NCI-H1092 (cell line): ENCODE measurements at regions not wholly inside any gene's neighbourhood (a gene's known extent, or its start where the extent isn't known, plus 50 kb on each side); places are given as distances from the start of the nearest gene placed in this dataset.
"Not testable (repeated sequence)": the region's sequence is repeated elsewhere in the genome, so short reads cannot be mapped to it uniquely, and the experiment has no call there.

Experiments
- DNase-seq: peaks from one replicate; lab custom pipeline; 2025; lab: John Stamatoyannopoulos, UW

DNA sequence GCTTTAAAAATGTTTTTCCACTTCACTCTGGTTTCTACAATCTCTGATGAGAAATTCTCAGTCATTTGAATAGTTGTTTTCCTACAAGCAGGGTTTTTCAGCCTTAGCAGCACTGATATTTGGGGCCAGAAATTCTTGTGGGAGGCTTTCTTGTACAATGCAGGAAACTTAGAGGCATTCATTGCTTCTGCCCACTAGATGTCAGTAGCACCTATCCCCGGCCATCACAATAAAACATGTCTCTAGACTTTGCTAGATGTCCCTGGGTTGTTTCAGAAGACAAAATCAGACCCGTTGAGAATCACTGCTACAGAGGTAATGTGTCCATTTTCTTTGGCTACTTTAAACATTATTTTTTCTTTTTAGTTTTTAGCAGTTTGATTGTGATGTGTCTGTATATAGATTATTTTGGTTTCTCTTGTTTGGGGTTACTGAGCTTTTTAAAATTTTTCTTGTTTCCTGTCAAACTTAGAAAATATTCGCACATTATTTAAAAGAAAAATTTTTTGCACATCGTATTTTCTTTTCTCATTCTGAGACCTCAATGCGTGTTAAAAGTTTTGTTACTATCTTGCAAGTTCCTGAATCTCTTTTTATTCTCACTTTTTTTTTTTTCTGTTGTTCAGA, 60.8 kb upstream of the CCDC179 start:
- DNase-seq = peak; percentile 4

DNA sequence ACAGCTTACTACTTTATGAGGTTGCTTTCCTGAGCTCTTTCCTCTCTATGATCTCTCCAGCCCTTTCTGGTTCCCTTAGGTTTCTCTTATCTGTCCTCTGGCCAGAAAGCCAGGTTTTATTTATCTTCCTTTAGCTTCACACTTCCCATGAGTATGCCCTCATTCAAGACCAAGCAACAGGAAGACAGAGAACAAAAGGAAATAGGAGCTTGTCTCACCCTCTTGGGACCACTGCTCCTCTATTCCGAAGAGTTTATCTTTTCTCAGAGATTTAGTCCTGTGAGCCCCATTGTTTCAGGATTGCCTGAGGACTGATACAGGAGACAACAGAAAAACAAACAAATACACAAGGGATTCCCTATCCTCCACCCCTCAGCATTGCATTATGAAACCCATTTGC, 62.4 kb upstream of the CCDC179 start:
- DNase-seq = no peak

DNA sequence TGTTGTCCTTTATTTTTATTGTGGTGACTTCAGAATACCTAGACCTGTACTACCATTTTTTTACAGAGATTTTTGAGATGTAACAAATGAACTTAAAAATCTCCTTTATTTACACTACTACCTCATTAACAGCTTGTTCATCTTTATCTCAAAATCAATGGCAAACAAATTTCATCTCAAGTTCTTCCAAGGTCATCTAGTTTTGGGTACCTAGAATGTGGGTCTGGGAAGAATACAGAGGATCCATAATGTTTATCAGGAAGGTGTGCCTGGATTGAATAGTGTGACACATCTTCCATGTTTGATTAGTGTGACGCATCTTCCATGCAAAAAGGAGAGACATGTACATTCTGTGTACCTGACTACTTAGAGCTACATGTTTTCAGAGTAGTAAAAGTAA, 63.3 kb upstream of the CCDC179 start:
- DNase-seq = no peak

DNA sequence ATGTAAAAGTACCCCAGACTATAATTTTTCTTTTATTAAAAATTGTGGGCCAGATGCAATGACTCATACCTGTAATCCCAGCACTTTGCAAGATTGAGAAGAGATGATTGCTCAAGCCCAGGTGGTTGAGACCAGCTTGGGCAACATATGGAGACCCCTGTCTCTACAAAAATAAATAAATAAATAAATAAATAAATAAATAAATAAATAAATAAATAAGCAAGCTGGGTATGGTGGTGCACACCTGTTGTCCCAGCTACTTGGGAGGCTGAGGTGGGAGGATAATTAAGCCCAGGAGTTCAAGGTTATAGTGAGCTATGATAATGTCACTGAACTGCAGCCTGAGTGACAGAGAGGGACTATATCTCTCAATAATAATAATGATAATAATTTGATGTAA, 66.1 kb upstream of the CCDC179 start:
- DNase-seq = no peak

DNA sequence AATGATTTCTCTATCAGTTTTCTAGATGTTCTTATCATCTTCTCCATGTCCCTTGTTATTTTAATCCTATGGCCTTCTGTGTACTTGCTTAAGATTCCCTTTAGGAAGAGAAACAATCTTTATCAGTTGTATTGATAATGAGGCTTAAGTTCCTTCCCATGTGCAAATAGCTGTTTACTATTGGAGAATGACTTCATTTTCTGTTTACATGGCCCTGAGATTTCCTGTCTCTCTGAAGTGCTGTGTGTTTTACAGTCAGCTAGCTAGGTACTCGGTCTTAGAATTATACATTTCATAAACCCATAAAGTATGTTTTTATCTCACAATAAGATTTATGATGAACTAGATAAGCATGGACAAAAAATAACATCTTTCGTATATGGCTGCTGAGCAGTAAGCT, 67.5 kb upstream of the CCDC179 start:
- no peak for DNase-seq

DNA sequence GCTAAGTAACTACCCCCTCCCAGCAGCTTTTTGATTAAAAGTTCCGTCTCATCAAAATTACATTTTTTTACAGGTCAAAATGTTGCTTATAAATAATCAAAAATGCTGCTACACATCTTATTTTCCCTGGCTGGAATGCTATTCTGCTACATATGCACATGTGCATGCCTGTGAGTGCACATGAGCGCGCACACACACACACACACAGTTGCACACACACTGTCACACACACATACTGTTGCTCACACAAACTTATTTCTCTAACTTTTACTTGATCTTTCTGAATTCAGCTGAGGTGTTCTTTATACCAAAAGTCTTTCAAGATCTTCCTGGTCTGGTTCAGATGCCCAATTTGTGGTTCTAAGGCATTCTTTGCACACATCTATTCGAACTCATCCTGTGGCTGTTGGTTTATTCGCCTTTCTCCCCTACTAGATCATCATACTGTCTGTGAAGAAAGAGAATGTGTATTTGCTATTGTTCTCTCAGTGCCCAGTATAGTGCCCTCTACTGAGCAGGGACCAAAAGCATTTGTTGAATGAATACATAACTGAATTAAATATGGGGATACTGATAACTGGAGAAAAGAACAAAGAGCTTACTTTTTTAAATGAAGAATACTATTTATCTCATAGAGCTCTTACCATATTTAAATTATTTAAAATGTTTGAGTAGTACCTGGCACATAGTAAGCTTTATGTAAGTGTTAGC, 68.1 kb upstream of the CCDC179 start:
- DNase-seq = no peak

DNA sequence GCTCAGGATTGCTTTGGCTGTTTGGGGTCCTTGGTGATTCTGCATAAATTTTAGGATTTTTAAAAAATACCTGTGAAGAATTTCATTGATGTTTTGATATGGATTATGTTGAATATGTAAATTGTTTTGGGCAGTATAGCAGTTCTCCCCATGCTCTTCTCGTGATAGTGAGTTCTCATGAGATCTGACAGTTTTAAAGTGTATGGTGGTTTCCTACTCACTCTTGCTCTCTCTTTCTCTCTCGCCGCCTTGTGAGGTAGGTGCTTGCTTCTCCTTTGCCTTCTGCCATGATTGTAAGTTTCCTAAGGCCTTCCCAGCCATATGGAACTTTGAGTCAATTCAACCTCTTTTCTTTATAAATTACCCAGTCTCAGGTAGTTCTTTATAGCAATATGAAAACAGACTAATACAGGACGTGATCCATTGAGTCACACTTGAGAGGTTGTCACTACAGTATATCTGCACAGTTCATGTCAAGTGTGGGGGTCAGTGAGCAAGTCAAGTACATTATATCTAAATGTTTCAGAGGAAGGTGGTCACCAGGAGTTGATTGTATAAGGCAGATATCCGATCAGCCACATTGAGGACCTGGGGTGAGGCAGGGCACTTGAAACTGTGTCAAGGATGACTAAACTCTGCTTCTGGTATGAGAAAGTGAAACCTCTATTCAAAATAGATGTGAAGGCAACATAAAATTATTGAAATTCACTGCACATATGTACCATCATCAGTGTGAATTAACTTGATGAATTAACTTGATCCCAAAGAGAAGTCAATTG, 70.7 kb upstream of the CCDC179 start:
- no peak for DNase-seq

DNA sequence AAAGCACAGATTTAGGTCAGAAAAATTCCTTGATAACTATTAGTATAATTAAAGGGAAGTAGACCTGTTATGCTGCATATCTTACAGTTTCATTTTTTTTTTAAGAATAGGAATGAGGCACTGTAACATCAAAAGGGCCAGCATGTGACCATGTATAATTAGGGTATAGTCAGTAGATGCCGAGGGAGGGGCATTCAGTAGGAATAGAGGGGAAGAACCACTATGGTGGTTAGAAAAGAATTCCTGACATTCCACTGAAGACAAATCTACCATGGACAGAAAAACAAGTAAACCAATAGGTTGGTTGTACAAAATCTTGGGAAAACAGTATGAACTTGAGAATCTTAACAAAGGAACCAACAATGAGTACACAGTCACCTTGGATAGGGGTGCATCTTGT, 78.4 kb upstream of the CCDC179 start:
- no peak for DNase-seq

DNA sequence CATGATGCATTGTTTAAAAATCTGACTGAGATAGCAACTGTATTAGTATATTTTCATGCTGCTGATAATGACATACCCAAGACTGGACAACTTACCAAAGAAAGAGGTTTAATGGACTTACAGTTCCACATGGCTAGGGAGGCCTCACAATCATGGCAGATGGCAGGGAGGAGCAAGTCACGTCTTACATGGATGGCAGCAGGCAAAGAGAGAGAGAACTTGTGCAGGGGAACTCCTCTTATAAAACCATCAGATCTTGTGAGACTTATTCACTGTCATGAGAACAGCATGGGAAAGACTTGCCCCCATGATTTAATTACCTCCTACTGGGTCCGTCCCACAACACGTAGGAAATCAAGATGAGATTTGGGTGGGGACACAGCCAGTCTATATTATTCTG, 81.3 kb upstream of the CCDC179 start:
- DNase-seq = not testable (repeated sequence)

DNA sequence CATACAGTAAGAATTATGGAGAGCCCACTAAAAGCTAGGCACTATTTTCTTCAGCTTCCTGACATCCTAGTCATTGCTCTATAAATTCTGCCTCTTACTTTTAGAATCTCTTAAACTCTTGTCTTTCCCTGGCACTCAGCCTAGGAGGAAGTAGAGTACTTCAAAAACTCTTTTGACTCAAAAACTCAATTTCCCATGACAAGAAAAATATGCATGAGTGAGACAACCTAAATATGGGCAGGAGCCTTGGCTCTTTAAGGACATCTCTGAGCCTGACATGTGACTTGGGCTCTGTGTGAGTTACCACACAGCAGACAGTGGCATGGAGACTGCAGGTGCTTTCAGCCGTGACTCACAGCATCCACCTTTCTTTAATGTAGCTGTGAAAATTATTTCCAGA, 97.5 kb upstream of the CCDC179 start:
- DNase-seq = no peak

DNA sequence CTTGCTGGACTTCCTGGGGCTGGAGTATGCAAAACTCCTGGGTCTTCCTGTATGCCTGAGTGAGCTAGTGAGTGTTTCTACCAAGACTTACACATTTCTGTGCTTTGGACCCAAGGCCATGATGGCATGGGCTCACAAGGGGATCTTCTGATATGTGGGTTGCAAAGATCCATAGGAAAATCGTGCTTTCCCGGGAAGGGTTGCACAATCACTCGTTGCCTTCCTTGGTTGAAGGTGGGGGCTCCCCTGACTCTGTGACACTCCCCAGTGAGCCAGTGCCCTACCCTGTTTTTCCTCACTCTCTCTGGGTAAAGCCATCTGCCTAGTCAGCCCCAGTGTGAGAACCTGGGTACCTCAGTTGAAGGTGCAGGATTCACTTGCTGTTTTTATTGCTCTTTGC, 114.0 kb upstream of the CCDC179 start:
- no peak for DNase-seq

DNA sequence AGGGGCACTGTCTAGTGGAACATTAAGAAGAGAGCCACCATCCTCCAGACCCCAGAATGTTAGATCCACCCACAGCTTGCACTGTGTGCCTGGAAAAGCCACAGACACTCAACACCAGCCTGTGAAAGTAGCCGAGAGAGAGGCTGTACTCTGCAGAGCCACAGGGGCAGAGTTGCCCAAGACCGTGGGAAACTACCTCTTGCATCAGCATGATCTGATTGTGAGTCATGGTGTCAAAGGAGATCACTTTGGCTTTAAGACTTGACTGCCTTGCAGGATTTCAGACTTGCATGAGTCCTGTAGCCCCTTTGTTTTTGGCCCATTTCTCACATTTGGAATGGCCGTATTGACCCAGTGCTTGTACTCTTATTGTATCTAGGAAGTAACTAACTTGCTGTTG, 115.9 kb upstream of the CCDC179 start:
- DNase-seq = no peak

DNA sequence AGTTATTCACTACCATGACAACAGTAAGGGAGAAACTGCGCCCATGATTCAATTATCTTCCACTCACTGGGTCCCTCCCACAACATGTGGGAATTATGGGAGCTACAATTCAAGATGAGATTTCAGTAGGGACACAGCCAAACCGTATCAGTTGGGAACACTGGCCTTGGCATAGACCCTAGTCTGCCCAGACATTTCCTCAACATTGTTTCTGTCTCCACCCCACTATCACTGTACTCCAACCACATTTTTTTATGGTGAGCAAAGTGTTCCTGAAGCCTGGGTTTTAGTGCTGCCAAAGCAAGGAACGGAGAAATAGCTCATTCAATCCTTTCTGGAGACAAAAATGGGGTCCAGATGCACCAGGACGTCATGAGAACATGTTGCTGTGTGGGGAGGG, 122.6 kb upstream of the CCDC179 start:
- DNase-seq = no peak

DNA sequence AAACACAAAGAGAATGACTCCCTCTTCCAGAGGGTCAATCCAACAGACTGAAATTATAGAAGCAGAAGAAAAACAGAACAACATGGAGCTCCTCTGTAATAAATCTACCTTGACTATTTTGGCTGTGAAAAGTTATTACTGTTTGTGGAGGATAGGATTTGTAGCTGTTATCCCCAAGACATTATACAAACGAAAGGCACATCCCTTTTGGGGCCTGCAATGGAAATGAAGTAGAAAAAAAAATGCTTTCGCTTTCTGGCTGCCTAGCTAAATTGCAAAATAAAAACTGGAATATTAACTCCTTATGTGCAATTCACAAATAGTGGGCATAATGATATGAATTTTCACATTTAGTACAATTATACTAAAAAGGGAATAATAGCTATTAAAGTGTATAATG, 123.8 kb upstream of the CCDC179 start:
- DNase-seq = no peak

DNA sequence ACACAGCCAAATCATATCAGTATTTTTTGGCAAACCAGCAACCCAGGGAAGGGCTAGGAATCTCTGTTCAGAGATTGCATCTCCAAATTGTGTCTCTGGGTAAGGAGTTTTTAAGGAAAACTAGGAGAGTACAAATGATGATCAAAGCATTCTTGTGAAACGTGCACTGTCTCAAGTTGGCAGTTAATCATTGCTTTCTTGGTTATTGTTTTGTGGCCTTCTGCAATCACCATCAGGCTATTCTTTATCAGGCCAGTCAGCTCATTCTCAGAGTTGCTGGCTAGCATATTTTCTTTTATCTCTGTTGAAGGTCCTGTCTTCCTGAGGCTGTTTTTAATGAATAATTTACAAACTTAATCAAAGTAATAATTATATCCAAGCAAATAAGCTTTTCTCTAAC, 129.1 kb upstream of the CCDC179 start:
- no peak for DNase-seq

DNA sequence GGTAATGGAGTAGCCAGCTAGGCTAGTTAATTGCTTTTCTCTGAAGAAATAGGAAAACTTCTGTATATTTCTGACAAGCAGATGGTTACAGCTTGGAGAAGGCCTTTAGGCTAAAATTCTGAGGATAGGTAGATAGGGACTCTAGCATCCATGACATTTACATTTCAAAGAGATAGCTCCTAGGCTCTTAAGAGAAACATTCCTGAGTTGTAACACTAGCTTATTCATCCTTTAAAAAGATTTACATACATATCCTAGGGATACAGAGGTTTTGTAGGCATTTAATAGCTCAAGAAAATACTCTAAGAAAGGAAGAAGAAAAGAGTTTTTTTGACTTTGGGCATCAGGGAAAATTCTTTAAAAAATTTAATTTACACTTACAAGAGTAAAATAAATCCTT, 130.9 kb upstream of the CCDC179 start:
- DNase-seq = no peak

DNA sequence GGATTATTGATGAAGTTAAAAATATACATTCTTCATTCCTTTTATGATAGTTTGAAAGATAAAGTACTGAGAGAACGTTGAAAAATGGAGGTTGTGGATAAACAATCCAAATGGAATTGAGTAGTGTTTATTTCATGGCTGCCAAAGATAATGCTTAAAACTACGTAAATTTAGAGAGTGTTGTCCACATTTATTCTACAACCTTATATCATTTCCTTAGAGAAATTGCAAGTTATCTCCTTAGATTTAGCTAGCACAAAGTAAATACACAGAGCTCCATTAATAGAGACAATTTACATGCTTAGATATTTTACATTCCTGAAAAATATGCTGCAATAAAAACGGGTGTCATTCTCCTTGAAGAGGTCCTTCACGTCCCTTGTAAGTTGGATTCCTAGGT, 146.5 kb upstream of the CCDC179 start:
- DNase-seq = no peak

DNA sequence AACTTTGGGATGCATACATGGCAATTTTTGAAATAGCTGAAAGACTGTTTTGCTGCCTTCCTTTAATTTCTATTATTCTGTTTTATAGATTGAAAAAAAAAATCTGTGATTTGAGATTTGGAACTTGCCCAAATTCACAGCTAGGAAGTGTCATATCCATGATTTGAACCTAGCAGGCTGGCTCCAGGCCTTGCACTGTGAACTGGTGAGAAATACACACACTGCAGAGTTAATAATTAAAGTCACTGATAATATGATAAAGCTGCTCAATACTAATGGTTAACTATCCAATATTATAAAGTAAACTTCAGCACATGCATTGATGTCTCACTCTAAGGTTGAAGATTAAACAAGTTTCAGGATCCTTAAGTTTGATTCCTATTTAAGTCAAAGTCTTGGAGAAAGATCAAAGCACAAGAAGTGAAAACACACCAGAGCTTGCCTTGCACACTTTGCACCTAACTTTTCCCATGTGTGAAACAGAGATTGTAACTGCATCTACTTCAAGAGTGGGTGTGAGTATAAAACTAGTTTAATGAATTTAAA, 150.6 kb upstream of the CCDC179 start:
- no peak for DNase-seq

DNA sequence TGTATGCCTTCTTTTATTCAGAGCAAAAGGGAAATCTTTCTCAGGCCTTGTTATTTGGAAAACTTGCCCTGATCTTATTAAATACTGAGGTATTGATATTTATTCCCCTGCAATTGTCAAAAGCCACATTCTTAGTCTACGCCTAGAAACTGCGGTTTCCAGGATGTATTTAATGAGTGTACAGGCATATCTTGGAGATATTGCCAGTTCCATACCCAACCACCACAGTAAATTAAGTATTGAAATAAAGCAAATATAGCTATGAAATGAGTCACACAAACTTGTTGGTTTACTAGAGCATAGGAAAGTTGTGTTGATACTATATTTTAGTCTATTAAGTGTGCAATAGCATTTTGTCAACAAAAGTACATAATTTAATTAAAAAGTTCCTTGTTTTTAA, 152.7 kb upstream of the CCDC179 start:
- DNase-seq = no peak

DNA sequence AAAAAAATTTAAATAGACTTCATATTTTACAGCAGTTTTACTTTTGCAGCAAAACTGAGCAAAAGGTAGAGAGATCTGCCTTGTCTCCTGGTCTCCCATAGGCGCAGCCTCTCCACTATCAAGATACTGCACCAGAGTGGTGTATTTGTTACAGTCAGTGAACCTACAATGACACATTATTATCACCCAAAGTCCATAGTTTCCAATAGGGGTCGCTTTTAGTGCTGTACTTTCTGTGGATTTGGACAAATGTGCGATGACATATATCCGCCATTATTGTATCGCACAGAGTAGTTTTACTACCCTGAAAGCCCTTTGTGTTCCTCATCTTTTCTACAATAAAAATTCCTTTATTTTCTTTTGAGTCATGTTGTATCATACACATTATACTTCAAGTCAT, 153.2 kb upstream of the CCDC179 start:
- no peak for DNase-seq

DNA sequence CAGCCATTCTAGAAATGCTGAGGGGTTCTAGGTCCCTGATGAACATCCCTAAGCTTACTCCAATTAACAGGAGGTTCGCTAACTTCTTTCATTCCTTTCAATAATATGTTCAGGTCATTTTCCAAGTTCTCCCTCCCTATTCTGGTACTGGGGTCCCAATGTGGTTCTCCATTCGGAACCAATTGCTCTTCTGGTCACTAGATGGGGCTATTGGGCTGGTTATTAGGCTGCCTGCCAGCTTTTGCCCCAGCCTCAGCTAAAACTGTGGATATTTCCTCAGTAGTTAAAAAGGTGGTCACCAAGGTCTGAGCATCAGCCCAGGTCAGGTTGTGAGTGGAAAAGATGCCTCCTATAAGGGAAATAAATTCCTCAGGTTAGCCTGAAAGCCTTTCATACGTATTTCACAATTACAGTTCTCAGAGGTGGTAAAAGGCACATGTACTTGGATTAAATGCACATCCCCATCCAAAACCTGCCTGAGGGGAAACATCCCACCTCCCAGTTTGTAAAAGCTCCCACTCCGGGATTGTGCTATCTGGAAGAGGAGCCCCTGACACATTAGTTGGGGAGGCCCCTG, 161.1 kb upstream of the CCDC179 start:
- DNase-seq = peak; percentile 5

DNA sequence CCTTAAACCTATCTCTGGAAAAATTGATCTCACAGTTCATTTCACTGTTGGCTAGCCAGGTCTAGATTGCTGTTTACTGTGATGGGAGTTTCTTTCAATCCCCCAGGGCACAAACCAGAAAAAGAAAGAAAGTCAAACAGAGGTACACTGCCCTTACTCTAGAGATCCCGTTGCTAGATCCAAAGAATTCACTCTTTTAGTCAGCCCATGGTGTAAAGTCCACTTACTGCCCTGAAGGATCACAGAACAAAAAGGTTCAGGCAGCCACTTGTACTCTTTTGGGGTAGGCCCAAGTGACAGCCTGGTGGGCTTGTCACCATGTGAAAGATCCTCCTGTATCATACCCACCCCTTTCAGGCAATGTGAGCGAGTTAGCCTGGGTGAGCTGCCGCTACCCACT, 162.6 kb upstream of the CCDC179 start:
- DNase-seq = no peak

DNA sequence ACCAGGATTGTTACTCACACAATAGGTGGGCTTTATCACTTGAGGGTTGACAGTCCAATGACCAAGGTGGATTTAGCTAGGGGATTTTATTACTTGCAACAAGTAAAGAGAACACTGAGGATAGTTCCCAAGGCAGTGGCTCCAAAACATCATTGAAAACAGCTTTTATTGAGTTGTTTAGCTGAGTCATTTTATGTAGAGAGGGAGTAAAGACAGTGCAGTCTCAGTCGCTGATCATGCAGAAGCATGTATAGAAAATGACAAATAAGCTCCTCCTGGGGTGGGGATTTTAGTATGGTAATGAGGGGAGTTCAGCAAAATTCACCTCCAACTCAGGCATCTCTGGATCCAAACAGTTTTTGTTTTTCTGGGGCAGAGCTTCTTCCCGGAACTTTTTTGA, 163.0 kb upstream of the CCDC179 start:
- no peak for DNase-seq
